OCI-LY7 (cell line): ENCODE measurements at regions not wholly inside any gene's neighbourhood (a gene's known extent, or its start where the extent isn't known, plus 50 kb on each side); places are given as distances from the start of the nearest gene placed in this dataset.

Experiments used
- CTCF ChIP-seq: fragments of 200-600 bp; sonication (generic); conservative IDR thresholded peaks from 2 replicates; pipeline ENCODE4 v1.5.1; 2014; ENCODE audit warnings: mild to moderate bottlenecking, antibody characterized with exemption, low read length, moderate library complexity, mixed read lengths
- EZH2phosphoT487 ChIP-seq: fragments of 200-600 bp; sonication (generic); IDR thresholded peaks from 2 replicates; pipeline ENCODE4 v1.6.1; 2018; ENCODE audit warnings: low read depth, borderline replicate concordance, mild to moderate bottlenecking, mixed run types, antibody characterized with exemption, low read length, moderate library complexity, mixed read lengths

- no peak for TF ChIP-seq CTCF
- TF ChIP-seq EZH2phosphoT487 = no peak
Measured at GRCh38 chr16:9249534-9249933, 158.1 kb downstream of the HAPSTR1 start.
